Activated CD4-positive, CD25-positive, alpha-beta regulatory T cell treated with anti-CD3 and anti-CD28 coated beads, Interleukin-2, amount 50 U/mL, for 24 hours (primary cell): ENCODE measurements at regions not wholly inside any gene's neighbourhood (a gene's known extent, or its start where the extent isn't known, plus 50 kb on each side); places are given as distances from the start of the nearest gene placed in this dataset.
"Not testable (repeated sequence)": the region's sequence is repeated elsewhere in the genome, so short reads cannot be mapped to it uniquely, and the experiment has no call there.

Experiments used
- ATAC-seq, 2 donors: fragments of 150-1000 bp; cut with Tn5 transposase; one replicate each; pipeline ENCODE4 v1.10.0; 2021; ENCODE audit warnings: mild to moderate bottlenecking in 1 of 2, moderate library complexity in 1 of 2

DNA sequence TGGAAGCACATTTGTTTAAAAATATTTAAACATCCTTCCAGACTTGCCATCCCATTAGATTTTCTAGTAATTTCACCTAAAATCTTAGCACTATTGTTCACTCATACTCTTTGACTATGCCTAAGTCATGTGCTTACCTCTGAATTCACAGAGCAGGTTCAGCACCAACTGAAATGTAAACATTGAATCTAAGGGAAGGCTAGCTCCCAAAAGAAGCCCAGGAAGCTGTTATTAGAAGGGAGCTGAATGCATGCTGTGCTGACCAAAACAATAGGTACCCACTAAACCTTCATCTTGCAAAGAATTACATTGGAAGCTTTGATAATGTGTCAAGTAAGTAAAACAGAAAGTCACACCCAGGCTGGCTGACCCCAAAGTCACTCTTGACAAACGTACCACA is 571.3 kb downstream of the GABRG2 start:
- ATAC-seq, result no peak

GRCh38 chr5:162641142-162641813 is 573.7 kb downstream of the GABRG2 start:
- ATAC-seq, result no peak

DNA sequence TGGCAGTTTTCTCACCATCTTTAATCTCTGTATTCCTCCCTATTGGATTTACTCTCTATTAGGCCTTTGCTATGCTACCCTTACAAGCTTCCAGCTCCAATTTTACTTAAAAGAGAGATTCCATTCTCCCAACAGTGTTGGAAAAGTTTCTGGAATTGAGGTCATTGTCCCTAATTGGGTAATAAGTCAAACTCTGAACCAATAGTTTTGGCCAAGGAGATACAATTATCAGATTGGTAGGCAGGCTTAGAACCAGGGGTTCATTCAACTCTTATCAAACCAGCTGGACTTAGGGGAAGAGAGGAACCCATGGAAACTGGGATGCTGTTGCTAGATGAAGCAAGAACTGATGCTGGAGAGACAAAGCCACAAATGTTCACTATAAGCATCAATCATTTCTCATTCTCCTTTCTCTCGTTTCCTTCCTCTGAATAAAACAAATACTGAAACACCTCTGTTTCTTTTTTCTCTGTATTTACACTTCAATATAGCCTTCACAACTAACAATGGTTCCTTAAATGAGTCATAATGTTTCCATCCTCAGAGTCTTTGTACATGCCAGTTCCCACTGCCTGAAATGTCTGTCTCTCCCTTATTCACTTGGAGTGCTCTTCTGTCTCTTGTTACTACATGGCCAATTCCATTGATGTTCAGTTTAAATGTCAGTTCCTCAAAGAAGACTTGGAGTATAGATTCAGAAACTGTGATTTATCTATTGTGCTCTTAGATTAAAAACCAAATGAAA is 587.3 kb downstream of the GABRG2 start:
- ATAC-seq, result no peak

DNA sequence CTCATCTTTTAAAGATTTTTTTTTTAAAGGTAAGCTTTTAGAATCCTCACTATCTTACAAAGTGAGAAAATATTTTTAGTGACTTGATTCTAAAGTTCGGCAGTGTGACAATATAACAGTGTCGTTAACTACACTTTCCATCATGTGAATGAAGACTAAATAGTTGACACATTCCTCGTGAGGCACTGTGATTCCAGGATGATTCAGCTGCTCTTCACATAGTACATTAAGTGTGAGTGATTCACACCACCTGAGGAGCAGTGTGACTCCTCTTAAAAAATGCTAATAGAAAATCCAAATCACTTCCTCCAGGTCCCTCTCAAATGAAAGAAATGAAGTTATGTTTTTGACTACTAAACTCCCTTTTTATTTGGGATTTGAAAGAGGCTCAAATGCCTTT is 589.5 kb downstream of the GABRG2 start:
- no peak for ATAC-seq

- ATAC-seq, result no peak
Measured at GRCh38 chr5:162664846-162665245, 597.3 kb downstream of the GABRG2 start.

- ATAC-seq, result no peak
Measured at GRCh38 chr5:162668926-162669325, 601.4 kb downstream of the GABRG2 start.

DNA sequence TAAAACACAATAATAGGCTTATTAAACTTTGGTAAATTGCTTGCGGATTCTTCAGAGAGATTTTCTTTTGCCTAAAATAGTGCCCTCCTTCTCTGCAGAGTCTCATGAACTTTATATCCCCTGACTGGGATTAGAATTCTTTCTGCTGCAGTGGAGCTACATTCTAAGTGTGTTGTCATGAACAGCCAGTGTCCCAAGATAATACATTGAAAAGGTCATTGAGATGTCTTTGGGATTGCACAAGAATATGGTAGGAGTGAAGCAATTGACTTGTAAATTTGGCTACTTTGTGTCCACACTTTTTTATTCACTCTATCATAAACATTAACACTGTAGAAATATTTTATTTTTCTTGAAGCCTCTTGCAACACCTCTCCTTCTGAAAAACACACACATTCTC is 604.5 kb downstream of the GABRG2 start:
- ATAC-seq, result no peak

DNA sequence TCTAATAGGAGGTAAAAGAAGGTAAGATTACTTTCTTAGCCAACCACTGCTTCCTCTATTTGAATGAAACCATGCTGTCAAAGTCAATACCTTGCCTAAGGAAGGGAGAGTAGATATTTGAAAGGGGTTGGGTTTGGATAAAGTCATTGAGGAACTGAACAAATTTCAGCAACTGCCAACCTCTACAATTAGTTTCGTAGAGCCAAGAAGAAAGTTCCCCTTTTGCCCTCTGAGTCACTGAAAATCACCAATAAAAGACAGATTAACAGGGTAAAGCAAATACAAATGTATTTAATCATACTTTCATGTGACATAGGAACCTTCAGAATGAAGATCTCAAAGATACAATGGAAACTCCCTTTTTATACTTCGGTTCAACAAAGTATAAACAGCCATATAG is 615.7 kb downstream of the GABRG2 start:
- no peak for ATAC-seq

GRCh38 chr5:162684145-162684544 is 616.6 kb downstream of the GABRG2 start:
- ATAC-seq, result no peak

- no peak for ATAC-seq
Measured at GRCh38 chr5:162685302-162685701, 617.7 kb downstream of the GABRG2 start.

DNA sequence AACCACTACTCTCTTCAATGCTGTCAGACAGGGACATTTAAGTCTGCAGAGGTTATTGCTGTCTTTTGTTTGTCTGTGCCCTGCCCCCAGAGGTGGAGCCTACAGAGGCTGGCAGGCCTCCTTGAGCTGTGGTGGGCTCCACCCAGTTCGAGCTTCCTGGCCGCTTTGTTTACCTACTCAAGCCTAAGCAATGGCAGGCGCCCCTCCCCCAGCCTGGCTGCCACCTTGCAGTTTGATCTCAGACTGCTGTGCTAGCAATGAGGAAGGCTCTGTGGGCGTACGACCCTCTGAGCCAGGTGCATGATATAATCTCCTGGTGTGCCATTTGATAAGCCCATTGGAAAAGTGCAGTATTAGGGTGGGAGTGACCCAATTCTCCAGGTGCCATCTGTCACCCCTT is 628.7 kb downstream of the GABRG2 start:
- not testable (repeated sequence) for ATAC-seq

GRCh38 chr5:162699361-162699760 is 631.8 kb downstream of the GABRG2 start:
- no peak for ATAC-seq

DNA sequence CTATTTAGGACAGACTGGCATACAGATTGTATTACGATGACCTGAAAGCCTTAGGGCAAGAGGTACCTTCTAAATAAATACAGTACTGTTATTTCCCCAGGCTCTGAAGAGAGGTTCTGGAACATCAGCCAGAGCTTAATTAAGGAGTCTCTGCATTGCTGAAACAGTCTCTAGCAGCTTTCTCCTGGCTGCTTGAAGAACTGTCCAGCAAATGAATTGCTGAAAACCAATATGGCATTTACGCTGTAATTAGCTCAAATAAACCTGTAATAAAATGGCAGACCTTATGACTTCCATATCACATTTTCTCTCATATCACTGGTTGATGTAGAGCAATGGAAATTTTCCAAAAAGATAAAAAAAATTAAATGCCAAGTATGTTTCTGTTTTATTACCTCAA is 636.3 kb downstream of the GABRG2 start:
- ATAC-seq, result no peak

DNA sequence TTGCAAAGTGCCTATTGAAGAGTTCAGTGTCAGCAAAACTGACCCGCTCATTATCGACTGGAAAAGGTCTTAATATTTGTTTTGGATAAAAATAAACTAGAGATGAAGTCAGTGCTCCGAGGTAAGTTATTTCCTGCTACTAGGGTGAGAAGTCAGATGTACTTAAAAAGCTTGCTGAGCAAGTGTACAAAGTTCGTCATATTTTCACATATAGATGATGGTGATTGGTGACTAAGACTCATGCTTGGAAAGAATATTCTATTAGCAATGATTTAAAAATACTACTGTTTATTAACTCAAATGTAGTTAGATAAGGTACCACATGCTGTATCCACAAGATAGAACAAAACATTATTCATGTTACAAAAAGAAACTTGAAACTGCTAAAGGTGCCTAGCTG is 643.7 kb downstream of the GABRG2 start:
- ATAC-seq, result no peak

DNA sequence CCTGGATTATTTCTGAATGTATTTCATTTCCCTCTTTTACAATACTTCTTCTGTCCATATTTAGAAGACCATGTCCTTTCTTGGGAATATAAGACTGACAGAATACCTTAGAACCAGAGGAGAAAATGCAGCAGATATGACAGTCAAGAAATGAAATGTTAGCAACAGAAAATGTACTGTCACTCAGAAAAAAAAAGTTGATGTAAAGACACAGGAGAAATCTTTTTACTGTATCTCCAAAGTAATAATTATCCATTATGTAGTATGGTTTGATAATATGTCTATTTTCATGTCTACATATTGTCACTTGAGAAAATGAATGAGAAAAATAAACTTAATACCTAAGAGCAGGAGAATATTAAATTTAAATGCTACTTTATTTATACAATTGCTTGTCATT is 652.1 kb downstream of the GABRG2 start:
- ATAC-seq, result no peak

DNA sequence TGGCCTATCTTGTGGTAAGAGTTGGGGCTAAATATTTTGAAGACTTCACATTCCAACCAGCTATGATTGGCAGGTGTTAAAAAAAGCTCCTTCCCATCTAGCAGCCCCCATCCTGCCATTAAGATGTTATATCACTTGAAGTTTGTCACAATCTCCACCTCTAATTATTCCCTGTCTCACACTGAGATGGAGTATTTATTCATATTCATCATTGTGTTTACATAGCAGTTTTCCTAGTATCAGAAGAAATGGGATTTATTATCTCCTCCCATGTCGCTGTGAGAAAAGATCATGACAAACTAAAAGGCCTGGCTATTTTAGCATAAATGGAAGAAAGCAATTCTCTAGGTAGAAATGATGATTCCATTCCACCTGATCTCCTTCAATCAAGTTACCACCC is 653.6 kb downstream of the GABRG2 start:
- no peak for ATAC-seq

- no peak for ATAC-seq
Measured at GRCh38 chr5:162752612-162753011, 684.8 kb upstream of the CCNG1 start.

DNA sequence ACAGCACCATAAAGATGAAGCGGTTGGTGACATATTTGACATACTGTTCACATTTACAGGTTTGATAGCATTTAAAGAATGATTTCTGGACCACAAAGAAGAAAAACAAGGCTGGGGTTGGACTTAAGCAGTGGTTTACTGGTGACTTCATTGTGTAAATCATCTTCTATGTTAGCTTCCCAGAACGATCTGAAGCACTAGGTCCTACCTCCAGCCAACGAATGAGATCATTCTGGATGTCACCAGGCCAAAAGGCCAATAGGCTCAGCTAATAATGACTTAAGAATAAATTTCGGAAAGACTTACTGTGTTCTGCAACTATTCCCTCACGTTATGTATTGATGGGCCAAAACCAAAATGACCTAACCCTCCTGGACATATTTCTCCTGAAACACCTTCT is 675.3 kb upstream of the CCNG1 start:
- ATAC-seq, result no peak

DNA sequence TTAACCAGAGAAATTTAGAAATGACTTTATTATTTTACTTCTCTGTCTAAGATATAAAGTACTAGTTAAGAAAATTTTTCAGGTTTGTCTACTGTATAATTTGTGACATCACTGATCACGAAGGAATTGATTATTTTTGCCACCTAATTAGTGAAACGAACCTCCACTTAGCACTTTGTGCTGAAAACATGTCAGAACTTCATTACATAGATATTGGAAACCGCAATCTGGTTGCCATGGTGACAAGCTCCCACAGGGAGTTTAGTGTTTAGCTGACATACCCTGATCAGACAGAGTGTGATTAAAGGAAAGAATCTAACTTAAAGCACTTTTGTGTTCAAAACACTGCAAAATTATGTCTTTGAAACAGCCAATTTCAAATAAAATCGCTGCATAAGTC is 668.4 kb upstream of the CCNG1 start:
- ATAC-seq, result no peak

- no peak for ATAC-seq
Measured at GRCh38 chr5:162785673-162786072, 651.7 kb upstream of the CCNG1 start.

- no peak for ATAC-seq
Measured at GRCh38 chr5:162786234-162786633, 651.2 kb upstream of the CCNG1 start.

GRCh38 chr5:162796507-162796906 is 640.9 kb upstream of the CCNG1 start:
- no peak for ATAC-seq

- no peak for ATAC-seq
Measured at GRCh38 chr5:162800301-162800700, 637.1 kb upstream of the CCNG1 start.

DNA sequence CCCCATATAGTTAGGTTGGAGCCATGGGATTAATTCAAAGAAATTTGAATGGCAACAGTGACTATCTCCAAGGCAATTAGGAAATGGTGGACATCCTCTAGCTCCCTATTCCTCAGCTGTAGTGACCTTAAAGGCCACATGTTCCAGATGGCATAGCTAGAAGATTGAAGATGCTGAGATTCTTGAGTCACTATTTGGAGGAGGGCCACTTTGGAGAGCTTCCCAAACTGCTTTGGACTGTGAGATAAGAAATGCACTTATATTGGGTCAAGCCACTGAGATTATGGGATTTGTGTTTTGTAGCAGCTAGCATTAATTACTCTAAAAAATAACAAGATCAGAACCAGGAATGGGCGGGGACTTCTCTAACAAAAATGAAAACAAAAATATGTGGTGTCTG is 636.2 kb upstream of the CCNG1 start:
- ATAC-seq, result no peak

DNA sequence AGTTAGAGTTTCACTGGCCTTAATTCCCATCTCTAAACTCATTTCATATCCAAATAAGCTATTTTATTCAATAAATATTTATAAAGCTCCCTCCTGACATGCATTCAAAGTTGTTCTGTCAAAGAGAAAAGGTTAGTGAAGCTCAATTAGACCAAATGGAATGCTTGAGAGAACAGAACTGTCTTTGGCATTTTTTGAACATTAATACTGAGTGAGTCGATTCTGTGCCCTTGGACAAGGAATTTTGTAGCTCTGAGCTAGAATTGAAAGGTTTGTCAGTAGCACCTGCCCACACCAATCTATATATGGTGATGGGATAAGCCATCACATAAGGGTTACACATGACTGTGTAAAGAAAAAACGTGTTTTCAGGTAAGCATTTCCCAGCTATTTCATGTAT is 631.2 kb upstream of the CCNG1 start:
- no peak for ATAC-seq
